ENCODE measurements at regions not wholly inside any gene's neighbourhood (a gene's known extent, or its start where the extent isn't known, plus 50 kb on each side); places are given as distances from the start of the nearest gene placed in this dataset.

- no peak for TF ChIP-seq MECOM (CRISPR knock-in tag; IDR thresholded peaks at IDR 0.05)
- no peak for TF ChIP-seq ELK1 (CRISPR knock-in tag; IDR thresholded peaks at IDR 0.05)
- TF ChIP-seq TAF1 (IDR thresholded peaks at IDR 0.05; ENCODE audit: control insufficient read depth, extremely low read depth, insufficient read depth, low read length, severe bottlenecking), result no peak
Measured at GRCh38 chr13:88085036-88085435, 413.9 kb downstream of the SLITRK5 start.

Measured in K562 (cell line).